ENCODE measurements at regions not wholly inside any gene's neighbourhood (a gene's known extent, or its start where the extent isn't known, plus 50 kb on each side); places are given as distances from the start of the nearest gene placed in this dataset.

DNA sequence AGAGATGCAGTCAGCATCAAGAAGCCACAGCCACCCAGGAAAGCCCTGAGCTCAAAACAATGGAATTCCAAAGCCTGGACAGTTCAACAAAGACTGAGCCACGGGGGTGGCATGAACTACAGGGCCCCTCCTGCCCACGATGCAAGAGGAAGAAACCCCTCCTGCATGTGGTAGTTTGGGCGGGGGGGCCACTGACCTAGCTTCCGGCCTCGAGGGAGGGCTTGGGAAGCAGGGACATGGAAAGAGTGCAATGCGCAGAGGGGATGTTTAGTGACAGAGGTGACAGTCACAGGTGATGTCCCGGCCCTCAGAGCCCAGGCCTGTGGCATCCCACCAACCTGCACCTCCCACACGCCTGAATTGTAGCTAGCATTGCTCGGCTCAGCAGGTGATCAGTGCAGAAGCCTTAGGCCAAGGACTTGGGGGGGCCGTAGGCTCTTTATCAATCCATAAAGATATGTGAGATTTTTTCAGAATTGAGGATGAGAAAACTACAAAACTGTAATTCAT lies 318.8 kb downstream of the TEX29 start:
- intact Hi-C loops (cut with micrococcal nuclease) = no loop called here
- Mint-ChIP-seq H3K27ac (no peak overlapping the region), H3K36me3 (ENCODE audit: low read depth) (no peaks in the 10 kb centered on the region), H3K27me3 (ENCODE audit: insufficient read depth) (no peaks in the 10 kb centered on the region), H3K9me3 (no peaks in the 10 kb centered on the region), H3K4me3 (no peak overlapping the region), H3K4me1 (ENCODE audit: low read depth) (no peaks in the 10 kb centered on the region)
- no peak for DNase-seq (ENCODE audit: low spot score)

- H3K4me3 Mint-ChIP-seq = no peak overlapping the region
- intact Hi-C loops (cut with micrococcal nuclease) = no loop called here
Measured at GRCh38 chr13:111640006-111640405, 319.6 kb downstream of the TEX29 start.

GRCh38 chr13:111640476-111640875 lies 320.0 kb downstream of the TEX29 start:
- no peaks in the 10 kb centered on the region for H3K9me3 Mint-ChIP-seq
- no peak overlapping the region for H3K4me3 Mint-ChIP-seq
- no peak for DNase-seq (ENCODE audit: low spot score)
- no peaks in the 10 kb centered on the region for H3K27me3 Mint-ChIP-seq (ENCODE audit: insufficient read depth)
- no peaks in the 10 kb centered on the region for H3K36me3 Mint-ChIP-seq (ENCODE audit: low read depth)
- no peak overlapping the region for H3K27ac Mint-ChIP-seq
- H3K4me1 Mint-ChIP-seq (ENCODE audit: low read depth) = no peaks in the 10 kb centered on the region
- intact Hi-C loops (cut with micrococcal nuclease) = no loop called here

More at GRCh38 chr13:111640006-111640405, 319.6 kb downstream of the TEX29 start:
- Mint-ChIP-seq H3K27me3 (ENCODE audit: insufficient read depth) (no peaks in the 10 kb centered on the region), H3K27ac (no peak overlapping the region), H3K4me1 (ENCODE audit: low read depth) (no peaks in the 10 kb centered on the region), H3K36me3 (ENCODE audit: low read depth) (no peaks in the 10 kb centered on the region), H3K9me3 (no peaks in the 10 kb centered on the region)
- DNase-seq (ENCODE audit: low spot score) = no peak

DNA sequence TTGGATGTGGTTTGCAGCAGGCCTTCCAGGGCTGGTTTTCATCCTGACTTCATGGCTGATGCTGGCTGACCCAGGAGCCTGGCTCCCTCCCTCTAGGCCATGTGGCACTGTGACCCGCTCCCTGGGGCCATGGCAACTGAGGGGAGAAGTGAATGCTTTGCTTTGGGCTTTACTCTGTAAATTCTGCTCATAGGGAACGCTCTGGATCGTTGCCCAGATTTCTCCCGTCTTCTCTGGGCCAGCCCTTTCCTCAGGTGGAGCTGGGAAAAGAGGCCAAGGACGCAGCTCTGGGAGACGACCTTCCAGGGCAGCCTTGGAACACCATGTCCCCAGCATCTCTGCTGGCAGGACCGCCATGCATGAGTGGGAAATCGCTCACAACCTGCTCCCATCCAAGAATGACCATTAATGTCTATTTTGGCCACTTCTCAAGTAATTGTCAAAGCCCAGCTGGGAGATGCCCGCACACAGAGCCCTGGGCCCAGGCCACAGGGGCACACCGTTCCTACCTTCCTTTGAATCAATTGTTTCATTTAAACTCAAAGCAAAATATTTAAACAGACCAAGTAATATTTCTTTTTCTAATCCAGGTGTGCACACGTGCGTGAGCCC lies 321.8 kb downstream of the TEX29 start:
- no peak for DNase-seq (ENCODE audit: low spot score)
- H3K4me1 Mint-ChIP-seq (ENCODE audit: low read depth) = no peaks in the 10 kb centered on the region
- H3K9me3 Mint-ChIP-seq = no peaks in the 10 kb centered on the region
- no peak overlapping the region for H3K27ac Mint-ChIP-seq
- H3K27me3 Mint-ChIP-seq (ENCODE audit: insufficient read depth) = no peaks in the 10 kb centered on the region
- no peaks in the 10 kb centered on the region for H3K36me3 Mint-ChIP-seq (ENCODE audit: low read depth)
- H3K4me3 Mint-ChIP-seq = no peak overlapping the region
- intact Hi-C loops (cut with micrococcal nuclease) = no loop called here

DNA sequence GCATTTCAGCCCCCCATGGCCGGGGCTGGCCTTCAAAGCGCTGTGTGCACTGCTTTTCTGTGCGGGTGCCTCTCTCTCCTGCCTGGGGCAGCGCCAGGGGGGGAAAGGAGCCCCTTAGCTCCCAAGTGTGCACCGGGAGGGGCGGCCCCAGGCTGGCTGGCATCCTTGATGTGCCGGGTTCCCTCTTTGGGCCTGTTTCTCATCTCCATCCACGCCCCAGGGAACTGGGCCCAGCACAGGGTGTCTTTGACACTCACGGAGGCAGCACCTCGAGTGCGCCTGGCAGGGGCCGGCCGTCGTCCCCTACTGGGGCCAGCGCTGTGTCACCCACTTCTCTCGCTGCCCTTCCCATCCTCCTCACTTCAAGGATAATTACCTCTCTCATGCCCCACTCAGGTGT lies 324.3 kb downstream of the TEX29 start:
- Mint-ChIP-seq H3K36me3 (ENCODE audit: low read depth) (no peaks in the 10 kb centered on the region), H3K4me3 (no peak overlapping the region), H3K9me3 (no peaks in the 10 kb centered on the region), H3K27me3 (ENCODE audit: insufficient read depth) (no peaks in the 10 kb centered on the region), H3K27ac (no peak overlapping the region), H3K4me1 (ENCODE audit: low read depth) (no peaks in the 10 kb centered on the region)
- no peak for DNase-seq (ENCODE audit: low spot score)
- intact Hi-C loops (cut with micrococcal nuclease) = no loop called here

- Mint-ChIP-seq H3K27me3 (ENCODE audit: insufficient read depth) (no peaks in the 10 kb centered on the region), H3K4me3 (no peak overlapping the region), H3K36me3 (ENCODE audit: low read depth) (no peaks in the 10 kb centered on the region), H3K9me3 (no peaks in the 10 kb centered on the region), H3K4me1 (ENCODE audit: low read depth) (no peaks in the 10 kb centered on the region), H3K27ac (no peak overlapping the region)
- intact Hi-C loops (cut with micrococcal nuclease) = no loop called here
- no peak for DNase-seq (ENCODE audit: low spot score)
Measured at GRCh38 chr13:111645198-111645597, 324.8 kb downstream of the TEX29 start.

DNA sequence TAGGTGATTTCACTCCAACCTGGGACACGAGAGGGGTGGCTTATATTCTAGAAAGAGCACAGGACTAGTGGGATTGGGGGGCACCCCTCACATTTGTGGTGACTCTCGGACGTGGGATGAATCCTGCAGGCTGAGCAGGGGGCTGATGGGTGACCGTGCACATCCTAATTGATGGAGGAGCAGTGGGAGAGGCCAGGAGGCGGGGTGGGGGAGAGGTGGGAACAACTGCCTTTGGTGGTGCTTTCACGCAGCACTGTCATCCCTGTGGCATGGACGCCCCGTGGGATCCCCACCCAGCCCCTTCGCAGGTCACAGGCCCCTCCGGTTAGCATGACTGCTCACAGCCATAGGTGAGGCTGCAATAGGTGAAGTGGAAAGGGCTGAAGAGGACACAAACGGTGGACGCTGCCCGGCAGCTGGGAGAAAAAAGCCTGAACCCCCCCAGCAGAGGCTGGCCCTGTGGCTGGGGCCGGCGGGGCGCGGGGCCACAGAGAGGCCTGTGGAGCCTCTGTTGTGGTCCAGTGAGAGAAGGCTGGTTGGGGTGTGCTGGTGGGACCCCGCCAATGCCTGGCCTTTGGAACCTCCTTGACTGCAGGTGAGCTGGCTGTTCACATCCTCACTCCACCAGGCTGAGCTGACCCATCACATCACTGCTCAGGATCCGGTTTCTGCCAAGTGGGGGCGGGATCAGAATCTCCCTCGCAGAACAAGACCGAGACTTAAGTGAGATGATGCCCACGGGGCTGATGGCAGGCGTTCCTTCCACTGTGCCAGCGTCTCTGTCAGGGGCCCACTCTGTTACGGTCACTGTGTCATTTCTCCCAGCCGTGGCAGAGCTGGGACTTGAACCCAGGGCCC lies 325.4 kb downstream of the TEX29 start:
- H3K27ac Mint-ChIP-seq = no peak overlapping the region
- no peaks in the 10 kb centered on the region for H3K4me1 Mint-ChIP-seq (ENCODE audit: low read depth)
- H3K4me3 Mint-ChIP-seq = no peak overlapping the region
- no peak for DNase-seq (ENCODE audit: low spot score)
- no peaks in the 10 kb centered on the region for H3K27me3 Mint-ChIP-seq (ENCODE audit: insufficient read depth)
- intact Hi-C loops (cut with micrococcal nuclease) = no loop called here
- H3K9me3 Mint-ChIP-seq = no peaks in the 10 kb centered on the region
- H3K36me3 Mint-ChIP-seq (ENCODE audit: low read depth) = no peaks in the 10 kb centered on the region

DNA sequence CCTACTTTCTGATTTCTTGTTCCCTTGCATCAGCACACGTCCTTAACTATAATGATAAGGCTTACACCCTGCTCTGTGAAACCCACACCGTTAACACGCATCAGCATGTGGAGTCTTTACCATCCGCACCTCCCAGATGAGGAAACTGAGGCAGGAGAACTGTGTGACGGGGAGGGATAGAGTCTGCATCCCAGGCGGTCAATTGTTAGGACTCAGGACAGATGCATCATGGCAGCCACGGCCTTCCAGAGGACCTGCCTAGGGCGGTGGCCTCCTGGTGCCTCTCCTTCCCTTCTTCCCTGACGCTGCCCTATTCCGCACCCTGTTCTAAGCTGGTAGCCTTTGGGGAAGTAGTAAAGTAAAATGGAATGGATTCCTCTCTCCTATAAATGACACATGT lies 326.0 kb downstream of the TEX29 start:
- H3K27me3 Mint-ChIP-seq (ENCODE audit: insufficient read depth) = no peaks in the 10 kb centered on the region
- no peak overlapping the region for H3K27ac Mint-ChIP-seq
- intact Hi-C loops (cut with micrococcal nuclease) = no loop called here
- H3K36me3 Mint-ChIP-seq (ENCODE audit: low read depth) = no peaks in the 10 kb centered on the region
- H3K4me1 Mint-ChIP-seq (ENCODE audit: low read depth) = no peaks in the 10 kb centered on the region
- no peak overlapping the region for H3K4me3 Mint-ChIP-seq
- no peaks in the 10 kb centered on the region for H3K9me3 Mint-ChIP-seq
- no peak for DNase-seq (ENCODE audit: low spot score)

DNA sequence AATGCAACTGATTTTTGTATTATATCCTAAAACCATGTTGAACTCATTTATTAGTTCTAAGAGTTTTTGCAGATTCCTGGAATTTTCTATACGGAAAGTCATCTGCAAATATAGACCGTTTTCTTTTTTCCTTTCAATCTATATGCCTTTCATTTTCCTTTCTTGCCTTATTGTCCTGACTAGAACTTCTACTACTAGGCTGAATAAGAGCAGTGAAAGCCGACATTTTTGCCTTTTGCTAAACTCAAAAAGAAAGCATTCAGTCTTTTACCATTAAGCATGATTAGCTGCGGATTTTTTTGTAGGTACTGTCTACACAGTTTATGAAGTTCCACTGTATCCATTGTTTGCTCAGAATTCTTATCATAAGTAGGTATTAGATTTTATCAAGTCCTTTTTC lies 328.4 kb downstream of the TEX29 start:
- no peak overlapping the region for H3K27ac Mint-ChIP-seq
- no peak overlapping the region for H3K4me3 Mint-ChIP-seq
- no peaks in the 10 kb centered on the region for H3K36me3 Mint-ChIP-seq (ENCODE audit: low read depth)
- intact Hi-C loops (cut with micrococcal nuclease) = no loop called here
- no peak for DNase-seq (ENCODE audit: low spot score)
- no peaks in the 10 kb centered on the region for H3K4me1 Mint-ChIP-seq (ENCODE audit: low read depth)
- H3K27me3 Mint-ChIP-seq (ENCODE audit: insufficient read depth) = no peaks in the 10 kb centered on the region
- H3K9me3 Mint-ChIP-seq = no peaks in the 10 kb centered on the region

DNA sequence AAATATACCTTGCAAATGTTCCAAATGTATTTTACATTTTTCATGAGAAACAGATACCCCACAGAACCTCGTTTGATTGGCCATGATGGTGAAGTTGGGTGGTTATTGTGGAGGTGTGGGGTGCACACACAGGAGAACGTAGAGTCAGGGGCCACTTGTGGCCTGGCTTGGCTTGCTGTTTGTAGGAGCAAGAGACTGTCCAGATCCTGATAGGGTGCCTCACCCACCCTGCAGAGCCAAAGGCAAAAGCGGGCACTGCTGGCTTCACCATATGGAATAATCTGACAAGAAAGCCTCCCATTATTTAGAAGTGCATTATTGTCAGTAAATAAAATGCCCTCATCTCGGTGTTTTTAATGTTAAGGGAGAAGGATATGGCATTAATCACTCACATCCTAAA lies 330.2 kb downstream of the TEX29 start:
- Mint-ChIP-seq H3K4me3 (no peak overlapping the region), H3K9me3 (no peaks in the 10 kb centered on the region), H3K4me1 (ENCODE audit: low read depth) (no peaks in the 10 kb centered on the region), H3K27ac (no peak overlapping the region), H3K36me3 (ENCODE audit: low read depth) (no peaks in the 10 kb centered on the region), H3K27me3 (ENCODE audit: insufficient read depth) (no peaks in the 10 kb centered on the region)
- intact Hi-C loops (cut with micrococcal nuclease) = no loop called here
- no peak for DNase-seq (ENCODE audit: low spot score)

DNA sequence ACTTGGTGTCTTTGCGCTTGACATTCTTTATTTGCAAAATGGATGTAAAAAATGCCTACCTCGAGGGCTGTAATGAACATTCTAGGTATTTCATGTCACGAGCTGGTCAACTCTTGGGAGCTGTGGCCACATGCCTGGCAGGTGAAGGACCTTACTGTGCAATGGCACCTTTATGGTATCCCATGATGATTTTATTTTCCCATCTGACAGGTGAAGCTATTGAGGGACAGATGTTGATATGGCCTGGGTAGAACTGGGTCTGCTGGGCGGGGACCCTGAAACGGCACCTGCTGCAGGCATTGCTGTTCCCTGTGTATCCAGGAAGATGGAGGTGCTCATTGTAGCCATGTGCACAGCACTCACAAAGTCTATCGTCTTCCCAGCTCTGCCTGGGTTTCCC lies 332.2 kb downstream of the TEX29 start:
- Mint-ChIP-seq H3K9me3 (no peaks in the 10 kb centered on the region), H3K4me1 (ENCODE audit: low read depth) (no peaks in the 10 kb centered on the region), H3K27me3 (ENCODE audit: insufficient read depth) (no peaks in the 10 kb centered on the region), H3K27ac (no peak overlapping the region), H3K4me3 (no peak overlapping the region), H3K36me3 (ENCODE audit: low read depth) (no peaks in the 10 kb centered on the region)
- DNase-seq (ENCODE audit: low spot score) = no peak
- intact Hi-C loops (cut with micrococcal nuclease) = no loop called here

GRCh38 chr13:111654531-111654930 lies 334.1 kb downstream of the TEX29 start:
- no peaks in the 10 kb centered on the region for H3K27me3 Mint-ChIP-seq (ENCODE audit: insufficient read depth)
- no peaks in the 10 kb centered on the region for H3K36me3 Mint-ChIP-seq (ENCODE audit: low read depth)
- DNase-seq (ENCODE audit: low spot score) = no peak
- H3K4me3 Mint-ChIP-seq = no peak overlapping the region
- H3K9me3 Mint-ChIP-seq = no peaks in the 10 kb centered on the region
- intact Hi-C loops (cut with micrococcal nuclease) = no loop called here
- no peak overlapping the region for H3K27ac Mint-ChIP-seq
- no peaks in the 10 kb centered on the region for H3K4me1 Mint-ChIP-seq (ENCODE audit: low read depth)

DNA sequence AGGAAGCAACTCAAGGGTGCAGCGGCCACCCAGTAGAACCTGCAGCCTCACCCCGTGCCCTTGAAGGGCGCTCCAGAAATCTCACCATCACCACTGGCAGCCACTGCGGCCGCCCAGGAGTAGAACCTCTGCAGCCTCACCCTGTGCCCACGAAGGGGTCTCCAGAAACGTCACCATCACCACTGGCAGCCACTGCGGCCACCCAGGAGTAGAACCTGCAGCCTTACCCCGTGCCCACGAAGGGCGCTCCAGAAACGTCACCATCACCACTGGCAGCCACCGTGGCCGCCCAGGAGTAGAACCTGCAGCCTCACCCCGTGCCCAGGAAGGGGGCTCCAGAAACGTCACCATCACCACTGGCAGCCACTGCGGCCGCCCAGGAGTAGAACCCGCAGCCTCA lies 336.0 kb downstream of the TEX29 start:
- Mint-ChIP-seq H3K4me1 (ENCODE audit: low read depth) (no peaks in the 10 kb centered on the region), H3K27me3 (ENCODE audit: insufficient read depth) (no peaks in the 10 kb centered on the region), H3K36me3 (ENCODE audit: low read depth) (no peaks in the 10 kb centered on the region), H3K4me3 (no peak overlapping the region), H3K27ac (no peak overlapping the region), H3K9me3 (no peaks in the 10 kb centered on the region)
- intact Hi-C loops (cut with micrococcal nuclease) = no loop called here
- DNase-seq (ENCODE audit: low spot score) = no peak
